GF-D8 (cell line): ENCODE measurements at regions not wholly inside any gene's neighbourhood (a gene's known extent, or its start where the extent isn't known, plus 50 kb on each side); places are given as distances from the start of the nearest gene placed in this dataset.
"Not testable (repeated sequence)": the region's sequence is repeated elsewhere in the genome, so short reads cannot be mapped to it uniquely, and the experiment has no call there.

Source experiments
- DNase-seq: peaks from one replicate; lab custom pipeline; 2025; lab: John Stamatoyannopoulos, UW

DNA sequence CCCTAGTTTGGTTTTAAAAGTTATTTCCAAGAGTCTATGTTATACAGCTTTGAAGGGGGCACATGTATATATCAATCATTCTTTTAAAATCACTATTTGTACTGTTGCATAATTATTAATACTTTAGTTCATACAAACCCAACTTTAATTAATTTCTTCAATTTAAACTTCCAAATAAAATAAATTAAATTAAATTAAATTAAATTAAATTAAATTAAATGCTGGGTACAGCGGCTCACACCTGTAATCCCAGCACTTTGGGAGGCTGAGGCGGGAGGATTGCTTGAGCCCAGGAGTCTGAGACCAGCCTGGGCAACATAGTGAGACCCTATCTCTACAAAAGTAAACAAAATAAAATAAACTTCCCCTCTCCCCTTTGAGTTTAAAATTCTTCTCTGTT lies 98.9 kb upstream of the MYO10 start:
- not testable (repeated sequence) for DNase-seq

DNA sequence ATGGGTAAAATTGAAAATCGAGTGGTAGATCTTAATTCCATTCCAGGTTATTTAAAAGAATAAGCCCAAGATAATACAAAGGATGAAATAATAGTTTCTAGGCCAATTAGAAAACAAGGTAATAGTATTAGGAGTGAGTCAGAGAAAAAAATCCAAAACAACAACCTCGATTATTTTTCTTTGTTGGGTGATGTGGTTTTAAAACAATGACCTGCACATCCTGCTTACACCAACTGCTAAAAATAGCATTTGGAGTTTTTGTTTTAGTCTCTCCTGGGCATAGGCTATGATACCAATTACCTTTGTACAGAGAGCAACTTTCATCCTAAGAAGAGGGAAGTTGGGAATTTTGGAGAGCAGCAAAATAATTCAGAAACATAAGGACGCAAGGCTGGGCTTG lies 101.7 kb upstream of the MYO10 start:
- DNase-seq: no peak

DNA sequence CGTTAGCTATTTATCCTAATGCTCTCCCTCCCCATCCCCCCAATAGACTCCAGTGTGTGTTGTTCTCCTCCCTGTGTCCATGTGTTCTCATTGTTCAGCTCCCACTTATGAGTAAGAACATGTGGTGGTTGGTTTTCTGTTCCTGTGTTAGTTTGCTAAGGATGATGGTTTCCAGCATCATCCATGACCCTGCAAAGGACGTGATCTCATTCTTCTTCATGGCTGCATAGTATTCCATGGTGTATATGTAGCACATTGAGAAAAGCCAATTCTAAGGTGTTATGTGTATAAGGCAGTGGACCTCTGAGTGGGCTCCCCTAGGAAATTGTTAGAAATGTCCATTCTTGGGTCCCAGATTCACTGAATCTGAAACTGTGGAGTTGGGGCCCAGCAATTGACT lies 103.1 kb upstream of the MYO10 start:
- DNase-seq: no peak

DNA sequence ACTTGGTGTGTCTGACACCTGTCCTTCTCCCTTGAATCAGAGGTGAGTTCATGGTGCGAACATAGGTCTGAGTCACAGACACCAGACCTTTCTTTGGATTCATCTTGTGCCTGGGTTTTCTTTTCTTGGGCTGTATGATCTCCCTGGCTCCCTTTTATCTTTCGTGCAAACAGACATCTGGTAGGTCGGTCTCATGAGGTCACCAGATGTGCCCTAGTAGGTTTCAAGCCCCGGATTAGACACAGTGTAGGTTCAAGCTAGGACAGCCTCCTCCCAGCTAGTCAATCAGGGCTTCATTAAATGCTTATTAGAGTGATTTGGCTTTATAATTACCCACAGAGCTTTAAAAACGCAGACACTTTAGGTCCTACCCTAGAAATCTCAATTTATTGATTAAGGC lies 106.0 kb upstream of the MYO10 start:
- no peak for DNase-seq

DNA sequence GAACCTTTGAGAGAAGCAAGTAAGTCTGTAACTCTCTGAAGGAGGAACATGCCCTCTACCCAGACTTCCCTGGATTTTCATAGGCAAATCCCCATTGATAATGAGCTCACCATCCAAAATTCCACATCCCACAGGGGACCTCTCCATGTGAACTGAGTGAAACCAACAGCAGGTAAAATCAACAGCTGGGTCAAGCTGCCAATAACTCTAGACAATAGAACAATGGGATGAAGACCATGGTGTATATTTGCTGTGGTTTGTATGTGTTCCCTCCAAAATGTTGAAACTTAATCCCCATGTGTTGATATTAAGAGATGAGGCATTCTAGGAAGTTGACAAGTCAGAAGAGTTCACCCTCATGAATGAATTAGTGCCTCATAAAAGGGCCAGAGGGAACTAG lies 110.2 kb upstream of the MYO10 start:
- no peak for DNase-seq

DNA sequence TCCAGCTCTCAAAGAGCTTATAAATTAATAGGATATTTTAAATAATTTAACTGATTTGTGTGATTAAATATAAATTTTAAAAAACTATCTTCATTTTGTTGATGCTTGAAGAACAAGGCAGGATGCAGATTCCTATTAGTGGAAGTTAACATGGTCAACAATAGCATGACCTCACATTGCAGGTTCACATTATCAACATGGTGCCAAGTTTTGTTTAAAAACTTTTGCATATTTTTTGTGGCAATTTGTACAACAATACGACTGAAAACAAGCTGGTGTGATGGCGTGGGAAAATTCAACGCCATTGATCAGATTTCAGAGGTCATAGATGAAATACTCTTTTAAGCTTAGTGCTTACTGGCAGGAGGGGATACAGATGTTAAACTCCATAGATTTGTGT lies 114.1 kb upstream of the MYO10 start:
- no peak for DNase-seq

DNA sequence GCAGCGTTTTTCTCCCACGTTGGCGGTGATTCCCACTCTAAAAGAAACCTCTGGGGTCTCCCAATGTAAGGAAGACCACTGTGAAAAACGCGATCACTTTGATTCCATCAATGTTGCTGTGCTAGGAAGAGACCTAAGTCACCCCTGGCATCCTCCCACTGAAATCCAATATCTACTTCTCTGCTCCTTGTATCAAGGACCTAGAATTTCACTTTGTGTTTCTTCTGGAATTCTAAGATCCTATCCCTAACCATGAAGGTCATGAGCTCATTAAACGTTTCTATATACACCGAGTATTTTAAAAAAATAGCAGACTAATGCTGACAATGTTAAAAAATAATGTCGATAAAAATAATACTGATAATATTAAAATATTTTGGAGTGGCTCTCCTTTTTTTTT lies 118.8 kb upstream of the MYO10 start:
- DNase-seq: no peak

DNA sequence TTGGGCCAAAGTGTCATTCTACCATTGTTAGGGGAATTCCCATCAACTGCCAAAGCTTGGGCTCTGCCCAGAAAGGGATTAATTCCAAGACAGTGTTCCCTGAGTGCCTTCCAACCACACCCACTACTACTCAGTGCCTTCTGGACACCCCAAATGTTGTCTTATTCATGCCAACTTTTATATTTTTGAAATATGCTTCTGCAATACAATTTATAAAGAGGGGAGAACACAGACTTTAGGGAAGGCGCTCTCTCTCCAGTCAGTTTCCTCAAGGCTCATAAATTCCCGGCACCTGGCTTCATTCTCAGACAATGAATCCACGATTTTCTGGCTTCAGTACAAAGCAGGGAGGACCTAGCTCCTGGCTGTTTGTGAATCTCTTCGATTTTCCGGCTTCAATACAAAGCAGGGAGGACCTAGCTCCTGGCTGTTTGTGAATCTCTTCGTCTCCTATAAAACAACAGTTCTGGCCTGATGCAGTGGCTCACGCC lies 120.1 kb upstream of the MYO10 start:
- no peak for DNase-seq

DNA sequence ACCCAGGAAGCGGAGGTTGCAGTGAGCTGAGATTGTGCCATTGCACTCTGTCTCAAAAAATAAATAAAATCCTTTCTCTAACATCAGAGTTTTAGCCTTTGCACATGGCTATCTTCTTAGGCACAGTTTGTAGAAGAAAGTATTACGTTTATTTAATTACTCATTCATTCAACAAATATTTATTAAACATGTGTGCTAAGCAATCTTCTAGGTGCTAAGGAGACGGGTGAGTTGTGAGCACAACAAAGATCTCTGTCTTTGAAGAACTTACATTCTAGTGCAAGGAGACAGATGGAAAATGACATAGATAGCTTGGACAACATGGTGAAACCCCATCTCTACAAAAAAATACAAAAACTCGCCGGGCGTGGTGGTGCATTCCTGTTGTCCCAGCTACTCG lies 122.3 kb upstream of the MYO10 start:
- DNase-seq: no peak

DNA sequence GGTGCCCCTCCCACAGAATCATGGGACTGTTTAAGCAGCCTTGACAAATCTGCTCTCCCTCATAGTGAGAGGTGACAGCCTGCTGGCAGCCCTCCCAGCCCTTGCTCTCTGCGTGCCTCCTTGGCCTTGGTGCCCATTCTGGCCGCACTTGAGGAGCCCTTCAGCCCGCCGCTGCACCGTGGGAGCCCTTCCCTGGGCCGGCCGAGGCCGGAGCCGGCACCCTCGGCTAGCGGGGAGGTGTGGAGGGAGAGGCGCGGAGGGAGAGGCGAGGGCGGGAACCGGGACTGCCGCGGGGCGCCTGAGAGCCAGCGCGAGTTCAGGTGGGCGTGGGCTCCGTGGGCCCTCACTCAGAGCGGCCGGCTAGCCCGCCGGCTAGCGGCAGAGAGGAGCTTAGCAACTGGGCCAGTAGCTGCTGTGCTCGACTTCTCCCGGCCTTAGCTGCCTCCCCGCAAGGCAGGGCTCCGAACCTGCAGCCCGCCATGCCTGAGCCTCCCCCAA lies 125.9 kb upstream of the MYO10 start:
- DNase-seq: no peak

DNA sequence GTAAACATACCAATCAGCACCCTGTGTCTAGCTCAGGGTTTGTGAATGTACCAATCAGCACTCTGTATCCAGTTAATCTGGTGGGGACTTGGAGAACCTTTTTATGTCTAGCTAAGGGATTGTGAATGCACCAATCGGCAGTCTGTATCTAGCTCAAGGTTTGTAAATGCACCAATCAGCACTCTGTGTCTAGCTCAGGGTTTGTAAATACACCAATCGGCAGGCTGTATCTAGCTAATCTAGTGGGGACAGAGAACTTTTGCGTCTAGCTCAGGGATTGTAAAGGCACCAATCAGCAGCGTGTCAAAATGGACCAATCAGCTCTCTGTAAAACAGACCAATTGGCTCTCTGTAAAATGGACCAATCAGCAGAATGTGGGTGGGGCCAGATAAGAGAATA lies 126.7 kb upstream of the MYO10 start:
- DNase-seq: not testable (repeated sequence)

DNA sequence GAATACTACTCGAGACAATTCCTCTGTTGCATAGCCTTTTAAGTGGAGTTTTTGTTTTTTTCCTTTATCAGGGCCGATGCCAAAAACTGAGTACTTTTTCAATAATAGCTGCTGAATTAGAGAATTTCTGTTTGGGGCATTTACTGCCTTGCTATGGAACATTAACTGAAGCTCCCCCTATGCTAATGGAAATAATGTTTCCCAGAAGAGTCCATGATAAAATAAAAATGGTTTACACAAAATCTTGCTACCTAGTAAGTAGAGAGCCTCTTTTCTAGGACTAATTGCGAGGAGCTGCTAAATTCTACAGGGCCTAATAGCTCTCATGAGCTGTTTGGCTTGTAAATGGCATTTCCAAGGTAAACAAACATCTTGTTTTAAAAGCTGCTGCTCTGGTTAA lies 128.2 kb upstream of the MYO10 start:
- no peak for DNase-seq

DNA sequence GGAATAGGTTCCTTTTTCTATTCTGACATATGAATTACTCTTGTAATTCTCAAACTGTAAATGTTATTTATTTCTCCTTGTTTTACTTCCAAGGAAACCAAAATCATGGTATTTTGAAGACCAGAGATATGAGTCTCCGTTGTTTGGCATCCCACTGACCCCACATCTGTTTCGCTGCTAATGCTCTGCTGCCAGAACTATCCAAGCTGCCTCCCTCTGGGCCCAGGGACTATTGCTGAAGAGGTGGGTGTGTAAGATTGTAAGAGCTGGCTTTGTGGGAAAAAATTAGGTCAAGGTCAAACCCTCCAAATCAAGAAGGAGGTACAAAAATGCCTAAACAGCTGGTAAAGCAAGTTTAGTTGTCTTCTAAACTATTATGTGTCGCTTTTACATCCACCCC lies 129.4 kb upstream of the MYO10 start:
- no peak for DNase-seq

DNA sequence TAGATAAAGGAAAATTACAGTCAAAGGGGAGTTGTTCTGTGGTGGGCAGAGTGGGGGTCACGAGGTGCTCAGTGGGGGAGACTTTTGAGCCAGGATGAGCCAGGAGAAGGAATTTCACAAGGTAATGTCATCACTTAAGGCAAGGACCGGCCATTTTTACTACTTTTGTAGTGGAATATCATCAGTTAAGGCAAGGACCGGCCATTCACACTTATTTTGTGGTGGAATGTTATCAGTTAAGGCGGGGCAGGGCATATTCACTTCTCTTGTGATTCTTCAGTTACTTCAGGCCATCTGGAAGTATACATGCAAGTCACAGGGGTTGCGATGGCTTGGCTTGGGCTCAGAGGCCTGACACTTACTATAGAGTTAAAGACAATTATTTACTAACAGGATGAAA lies 129.9 kb upstream of the MYO10 start:
- not testable (repeated sequence) for DNase-seq

DNA sequence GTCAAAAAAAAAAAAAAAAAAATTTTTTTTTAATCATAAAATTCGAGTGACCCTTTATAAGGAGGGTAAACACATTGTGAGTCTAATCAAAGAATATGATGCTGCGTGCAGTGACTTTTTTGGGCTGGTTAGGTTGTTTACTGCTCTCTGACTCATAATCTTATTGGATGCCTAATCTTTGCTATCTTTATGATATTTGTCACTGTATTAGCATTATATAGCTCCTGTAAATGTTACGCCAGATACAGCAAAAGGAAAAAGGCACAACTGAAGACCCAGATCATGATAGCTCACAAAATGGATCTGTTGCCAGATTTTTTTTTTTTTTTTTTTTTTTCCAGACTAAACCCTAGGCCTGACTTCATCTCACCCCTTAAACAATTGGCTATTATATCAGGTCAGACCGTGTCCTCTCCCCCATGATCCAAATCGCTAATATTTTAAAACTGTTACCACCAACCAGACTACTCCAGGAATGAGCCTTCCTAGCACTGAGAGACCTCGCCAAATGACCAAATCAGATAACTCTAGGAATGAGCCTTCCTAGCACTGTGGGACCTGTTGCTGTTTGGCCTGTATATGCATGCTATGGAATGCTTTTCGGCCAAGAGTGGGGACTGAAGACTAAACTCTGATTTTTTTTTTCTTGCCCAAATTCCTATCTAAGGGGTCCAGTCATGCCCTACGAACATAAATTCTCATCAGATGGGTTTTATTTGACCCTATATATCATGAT lies 131.7 kb upstream of the MYO10 start:
- DNase-seq: no peak

DNA sequence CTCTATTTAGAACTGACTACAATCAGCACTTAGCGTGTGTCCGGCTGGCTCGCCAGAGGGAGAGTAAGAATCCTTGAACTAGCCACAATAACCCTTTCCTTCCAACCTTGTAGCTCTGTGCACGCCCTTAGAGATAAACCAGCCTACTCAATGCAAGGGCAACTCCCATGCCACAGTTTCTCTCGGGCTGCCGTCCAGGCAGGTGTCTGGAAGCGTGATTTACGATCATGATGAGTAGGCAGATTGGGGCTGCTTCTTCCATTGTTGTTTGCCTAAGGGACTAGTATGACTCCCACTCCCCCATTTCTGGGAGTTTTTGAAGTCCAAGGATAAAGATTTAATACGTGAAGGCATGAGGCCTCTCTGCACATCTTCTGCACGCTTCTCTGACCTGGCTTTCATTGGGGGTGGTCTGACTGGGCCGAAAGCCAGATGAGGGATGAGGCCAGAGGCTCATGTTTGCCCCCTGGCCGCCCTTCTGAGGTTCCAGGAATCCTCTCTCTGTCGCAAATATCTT lies 134.0 kb upstream of the MYO10 start:
- DNase-seq: no peak

DNA sequence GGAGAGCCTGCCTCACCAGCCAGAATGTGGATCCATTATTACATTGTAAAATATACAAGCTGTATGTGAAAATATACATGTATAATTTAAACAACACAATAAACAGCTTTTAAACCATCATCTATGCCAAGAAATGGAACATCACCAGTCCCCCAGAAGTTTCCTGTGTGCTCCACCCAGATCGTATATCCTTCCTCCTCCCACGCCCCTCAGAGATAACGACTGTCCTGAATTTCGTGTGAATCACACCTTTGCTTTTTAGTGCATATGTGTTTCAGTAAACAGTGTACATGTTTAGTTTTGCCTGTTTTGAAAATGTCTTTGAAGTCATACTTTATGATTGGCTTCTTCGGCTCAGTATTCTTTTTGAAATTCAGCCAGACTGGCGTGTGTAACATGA lies 134.6 kb upstream of the MYO10 start:
- DNase-seq: no peak

DNA sequence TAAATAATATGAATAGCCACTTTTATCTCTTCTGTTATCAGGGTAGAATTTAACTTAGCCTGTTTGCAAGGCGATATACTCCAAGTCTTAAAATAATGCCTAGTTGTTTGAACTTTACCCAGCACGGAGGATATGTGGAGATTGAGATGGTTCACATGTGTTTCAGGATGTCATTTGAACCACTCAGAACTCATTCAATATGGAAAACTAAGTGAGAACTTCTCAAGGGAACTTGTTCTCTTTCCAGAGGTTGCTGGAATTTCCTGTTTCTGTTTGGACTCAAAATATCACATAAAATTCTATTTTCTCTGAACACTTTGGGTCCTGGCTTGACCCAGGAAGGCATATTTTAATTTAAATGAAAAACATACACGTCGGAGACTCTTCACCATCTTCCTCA lies 139.1 kb upstream of the MYO10 start:
- DNase-seq: no peak

DNA sequence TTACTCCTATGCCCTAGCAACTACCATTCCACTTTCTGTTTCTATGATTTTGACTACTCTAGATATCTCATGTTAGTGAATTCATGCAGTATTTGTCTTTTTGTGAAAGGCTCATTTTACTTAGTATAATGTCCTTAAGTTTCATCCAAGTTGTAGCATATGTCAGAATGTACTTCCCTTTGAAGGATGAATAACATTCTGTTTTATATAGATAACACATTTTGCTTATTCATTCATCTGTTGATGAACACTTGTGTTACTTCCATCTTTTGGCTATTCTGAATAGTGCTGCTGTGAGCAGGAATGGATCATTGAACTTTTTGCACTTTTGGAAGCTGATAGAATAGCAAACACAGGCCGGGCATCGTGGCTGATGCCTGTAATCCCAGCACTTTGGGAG lies 140.2 kb upstream of the MYO10 start:
- DNase-seq: no peak

DNA sequence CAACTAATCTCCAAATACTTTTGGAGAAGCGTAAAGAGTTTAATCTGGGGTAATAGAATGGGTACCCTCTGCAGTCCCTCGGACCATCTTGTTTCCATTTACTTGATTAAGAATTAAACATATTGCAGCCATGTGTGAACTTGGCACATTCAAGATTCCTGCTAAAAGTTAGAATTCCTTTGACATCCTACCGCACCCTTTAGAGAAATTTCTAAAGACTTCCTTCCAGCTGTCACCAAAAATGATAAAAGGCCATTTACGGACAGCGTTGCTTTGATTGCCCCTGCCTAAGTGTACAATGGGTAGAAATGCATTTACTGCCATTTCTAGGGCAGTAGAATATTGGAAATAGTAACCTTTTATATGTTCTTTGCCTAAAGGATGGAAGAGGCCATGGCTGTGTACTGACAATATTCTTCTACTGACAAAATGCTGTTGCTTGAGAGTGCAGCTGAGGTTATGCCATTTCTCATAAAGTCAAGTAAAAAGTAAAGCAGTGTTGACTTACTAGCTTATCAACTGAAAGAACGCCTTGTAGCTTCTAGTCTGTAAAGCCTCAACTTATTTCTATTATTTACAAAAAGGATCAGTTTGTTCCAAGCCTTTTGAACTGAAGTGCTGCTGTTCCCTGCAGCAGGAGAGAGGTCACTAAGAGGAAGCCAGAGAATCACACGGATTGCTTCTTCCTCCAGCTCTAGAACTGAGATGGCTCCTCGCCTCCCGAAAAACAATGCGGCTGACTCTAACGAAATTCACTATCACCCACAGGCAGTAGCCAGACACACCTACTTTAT lies 139.8 kb upstream of the BASP1 start:
- no peak for DNase-seq

DNA sequence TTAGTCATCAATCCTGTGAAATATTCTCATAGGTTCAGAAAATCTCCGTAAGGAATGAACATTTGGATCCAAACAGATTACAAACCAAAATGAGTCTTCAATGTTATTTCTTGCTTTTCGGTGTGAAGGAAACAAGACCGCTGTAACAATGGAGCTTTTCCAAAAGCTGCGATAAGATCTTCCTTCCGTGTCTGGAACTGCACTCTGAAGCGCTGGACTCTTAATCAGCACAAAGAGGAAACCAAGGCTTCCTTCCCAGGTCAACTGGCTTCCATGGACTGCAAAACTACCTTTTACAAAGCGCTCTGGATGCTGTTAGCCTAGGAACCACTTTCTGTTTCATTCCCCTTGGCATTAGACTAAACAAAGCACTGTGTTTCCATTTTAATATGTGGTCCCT lies 137.9 kb upstream of the BASP1 start:
- DNase-seq: no peak

DNA sequence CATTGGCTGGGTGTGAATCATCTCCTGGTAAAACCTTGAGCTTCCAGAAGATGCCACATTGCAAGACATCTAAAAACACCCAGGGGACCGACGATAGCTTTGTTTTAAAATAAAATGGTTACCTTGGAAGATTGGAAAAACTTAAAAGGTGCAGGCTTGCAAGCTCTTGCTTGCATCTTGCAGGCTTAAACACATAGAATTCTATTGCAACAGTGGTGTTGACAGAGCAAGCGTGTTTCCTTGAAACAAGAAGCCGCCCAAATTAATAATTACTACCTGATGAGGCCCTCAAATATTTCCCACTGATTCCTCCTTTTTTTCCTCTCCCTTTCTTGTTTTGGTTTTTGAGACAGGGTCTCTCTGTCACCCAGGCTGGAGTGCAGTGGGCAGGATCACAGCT lies 137.1 kb upstream of the BASP1 start:
- no peak for DNase-seq

DNA sequence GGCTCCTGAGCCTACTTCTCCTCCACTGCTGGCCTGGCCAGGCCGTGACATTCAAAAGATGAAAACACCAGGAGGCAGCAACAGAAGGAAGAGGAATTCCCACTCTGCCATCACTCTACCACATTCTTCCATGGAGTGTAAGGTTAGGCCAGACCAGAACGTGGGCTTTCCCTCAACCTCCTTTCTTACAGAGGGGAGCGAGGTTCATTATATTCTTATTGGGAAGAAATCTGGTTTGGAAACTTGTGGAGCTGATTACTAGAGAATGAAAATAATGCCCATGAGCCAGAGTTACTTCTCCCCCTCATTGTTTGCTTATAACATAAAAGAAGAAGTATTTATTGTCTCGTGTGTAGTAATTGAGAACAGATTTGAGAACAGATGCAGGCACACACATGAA lies 136.3 kb upstream of the BASP1 start:
- DNase-seq: no peak
